ENCODE measurements at regions not wholly inside any gene's neighbourhood (a gene's known extent, or its start where the extent isn't known, plus 50 kb on each side); places are given as distances from the start of the nearest gene placed in this dataset.

DNA sequence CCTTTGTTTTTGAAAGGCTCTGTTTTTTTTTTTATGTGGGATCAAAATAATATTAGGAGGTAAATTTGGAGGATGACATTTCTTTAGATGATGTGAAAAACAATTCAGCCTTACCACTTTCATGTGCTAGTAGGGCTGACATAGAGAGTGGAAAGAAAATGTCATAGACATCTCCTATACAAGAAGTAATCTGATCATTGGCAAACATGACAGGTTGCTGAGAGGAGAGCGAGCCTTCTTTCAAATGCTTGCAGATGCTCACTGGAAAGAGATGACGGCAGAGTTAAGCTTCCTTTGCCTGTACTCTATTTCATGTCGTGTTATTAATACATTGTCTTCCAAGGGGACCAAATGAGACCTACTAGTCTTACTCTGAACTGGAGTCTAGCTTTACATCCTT lies 160.1 kb upstream of the DAP start:
- no peak for TF ChIP-seq EZH2phosphoT487 (IDR thresholded peaks at IDR 0.05; ENCODE audit: borderline replicate concordance, low read length)
- no peak for TF ChIP-seq CTCF (IDR thresholded peaks at IDR 0.05; ENCODE audit: low read depth, low read length, poor library complexity, severe bottlenecking)
